Endodermal cell (in vitro differentiated cells): ENCODE measurements at regions not wholly inside any gene's neighbourhood (a gene's known extent, or its start where the extent isn't known, plus 50 kb on each side); places are given as distances from the start of the nearest gene placed in this dataset.

Experiments used
- DNase-seq: peaks from one replicate; pipeline ENCODE4 v3.0.0-alpha.2; 2017
- H3K27ac ChIP-seq: 2 replicates; pipeline ENCODE4 v1.5.1; 2013; ENCODE audit warnings: mild to moderate bottlenecking, low read depth, low read length, moderate library complexity
- H3K27me3 ChIP-seq: 2 replicates; pipeline ENCODE4 v1.6.1; 2013; ENCODE audit warnings: mild to moderate bottlenecking, low read length, moderate library complexity; ENCODE audit not compliant: insufficient read depth, control insufficient read depth, poor library complexity, severe bottlenecking
- H3K36me3 ChIP-seq: 2 replicates; pipeline ENCODE4 v1.7.0; 2013; ENCODE audit warnings: mild to moderate bottlenecking, low read length, moderate library complexity; ENCODE audit not compliant: control insufficient read depth, insufficient read depth
- H3K4me1 ChIP-seq: one replicate; pipeline ENCODE4 v1.7.0; 2013; ENCODE audit warnings: low read length; ENCODE audit not compliant: control insufficient read depth, insufficient read depth
- H3K4me3 ChIP-seq: 2 replicates; pipeline ENCODE4 v1.5.1; 2013; ENCODE audit warnings: mild to moderate bottlenecking, low read length, moderate library complexity
- H3K9ac ChIP-seq: 2 replicates; pipeline ENCODE4 v1.6.1; 2013; ENCODE audit warnings: mild to moderate bottlenecking, low read length, moderate library complexity; ENCODE audit not compliant: poor library complexity, severe bottlenecking; ENCODE audit errors: extremely low read depth
- H3K9me3 ChIP-seq: 2 replicates; pipeline ENCODE4 v1.6.1; 2013; ENCODE audit warnings: mild to moderate bottlenecking, low read length, moderate library complexity; ENCODE audit not compliant: control insufficient read depth
- H3K27ac Mint-ChIP-seq: 2 replicates; pipeline ENCODE4 v1.8.0; 2020; ENCODE audit warnings: mixed read lengths
- H3K27me3 Mint-ChIP-seq: 2 replicates; pipeline ENCODE4 v1.8.0; 2021; ENCODE audit warnings: mild to moderate bottlenecking, mixed read lengths; ENCODE audit not compliant: insufficient read depth
- H3K36me3 Mint-ChIP-seq: 2 replicates; pipeline ENCODE4 v1.8.0; 2020; ENCODE audit warnings: low read depth, mixed read lengths
- H3K4me1 Mint-ChIP-seq: 2 replicates; pipeline ENCODE4 v1.8.0; 2020; ENCODE audit warnings: mixed read lengths
- H3K4me3 Mint-ChIP-seq: 2 replicates; pipeline ENCODE4 v1.8.0; 2020; ENCODE audit warnings: mild to moderate bottlenecking, moderate library complexity, mixed read lengths
- H3K9me3 Mint-ChIP-seq: 2 replicates; pipeline ENCODE4 v1.8.0; 2020; ENCODE audit warnings: mild to moderate bottlenecking, mixed read lengths
- WGBS, 2 experiments: methylation state at CpG; one replicate each; pipeline versions ENCODE4 v1.1.5 to v1.1.7; 2013; ENCODE audit warnings: missing lambda C conversion rate in 2 of 2, mixed read lengths in 1 of 2; ENCODE audit not compliant: insufficient coverage in 1 of 2, insufficient read length in 1 of 2; 5-methylcytosine and 5-hydroxymethylcytosine counted together
- TF ChIP-seq, protein P1 (sequence below): fragments of 200-600 bp; sonication (generic); conservative IDR thresholded peaks from 2 replicates; pipeline ENCODE4 v1.5.0; 2021; ENCODE audit warnings: antibody characterized with exemption, mild to moderate bottlenecking

DNA sequence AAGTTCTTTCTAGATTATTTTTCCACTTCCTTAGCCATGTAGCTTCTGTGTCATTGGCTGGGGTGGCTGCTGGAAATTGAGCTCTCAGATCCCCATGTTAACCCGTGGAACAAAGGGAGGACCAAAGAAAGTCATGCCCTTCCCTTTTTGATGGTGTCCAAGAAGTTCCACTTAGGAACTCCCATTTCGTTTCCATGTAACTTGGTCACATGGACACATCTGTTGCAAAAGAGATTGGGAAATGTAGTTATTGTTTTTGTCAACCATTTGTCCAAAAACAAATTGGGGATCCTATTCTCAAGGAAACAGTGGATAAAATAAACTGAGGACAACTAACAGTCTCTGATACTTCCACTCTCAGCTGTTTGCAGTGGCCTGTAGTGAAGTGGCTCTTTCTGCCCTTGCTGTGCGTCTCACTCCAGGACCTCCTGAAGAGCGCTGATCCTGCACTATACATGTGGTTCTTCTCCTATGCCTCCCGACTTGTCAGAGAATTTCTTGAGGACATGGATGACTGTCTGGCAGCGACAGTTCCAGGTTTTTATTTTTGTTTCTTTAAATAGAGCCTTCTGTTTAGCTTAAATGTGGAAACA, 125.3 kb upstream of the LNX1 start:
- Histone ChIP-seq H3K36me3 (no peaks in the 10 kb centered on the region), H3K9me3 (no peaks in the 10 kb centered on the region), H3K27ac (no peak overlapping the region), H3K4me3 (no peak overlapping the region), H3K4me1 (peaks cover 3% of the 10 kb centered on the region), H3K27me3 (peaks cover 39% of the 10 kb centered on the region), H3K9ac (no peak overlapping the region)
- Mint-ChIP-seq H3K4me3 (no peak overlapping the region), H3K9me3 (no peaks in the 10 kb centered on the region), H3K27ac (no peak overlapping the region), H3K27me3 (peaks cover 39% of the 10 kb centered on the region), H3K4me1 (peaks cover 18% of the 10 kb centered on the region), H3K36me3 (no peaks in the 10 kb centered on the region)
- DNase-seq: no peak
- TF ChIP-seq, protein P1, sequence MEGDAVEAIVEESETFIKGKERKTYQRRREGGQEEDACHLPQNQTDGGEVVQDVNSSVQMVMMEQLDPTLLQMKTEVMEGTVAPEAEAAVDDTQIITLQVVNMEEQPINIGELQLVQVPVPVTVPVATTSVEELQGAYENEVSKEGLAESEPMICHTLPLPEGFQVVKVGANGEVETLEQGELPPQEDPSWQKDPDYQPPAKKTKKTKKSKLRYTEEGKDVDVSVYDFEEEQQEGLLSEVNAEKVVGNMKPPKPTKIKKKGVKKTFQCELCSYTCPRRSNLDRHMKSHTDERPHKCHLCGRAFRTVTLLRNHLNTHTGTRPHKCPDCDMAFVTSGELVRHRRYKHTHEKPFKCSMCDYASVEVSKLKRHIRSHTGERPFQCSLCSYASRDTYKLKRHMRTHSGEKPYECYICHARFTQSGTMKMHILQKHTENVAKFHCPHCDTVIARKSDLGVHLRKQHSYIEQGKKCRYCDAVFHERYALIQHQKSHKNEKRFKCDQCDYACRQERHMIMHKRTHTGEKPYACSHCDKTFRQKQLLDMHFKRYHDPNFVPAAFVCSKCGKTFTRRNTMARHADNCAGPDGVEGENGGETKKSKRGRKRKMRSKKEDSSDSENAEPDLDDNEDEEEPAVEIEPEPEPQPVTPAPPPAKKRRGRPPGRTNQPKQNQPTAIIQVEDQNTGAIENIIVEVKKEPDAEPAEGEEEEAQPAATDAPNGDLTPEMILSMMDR: no peak
- WGBS, 2 experiments: 90 to 100% methylated on average over 5 to 6 of the region's 6 CpGs

DNA sequence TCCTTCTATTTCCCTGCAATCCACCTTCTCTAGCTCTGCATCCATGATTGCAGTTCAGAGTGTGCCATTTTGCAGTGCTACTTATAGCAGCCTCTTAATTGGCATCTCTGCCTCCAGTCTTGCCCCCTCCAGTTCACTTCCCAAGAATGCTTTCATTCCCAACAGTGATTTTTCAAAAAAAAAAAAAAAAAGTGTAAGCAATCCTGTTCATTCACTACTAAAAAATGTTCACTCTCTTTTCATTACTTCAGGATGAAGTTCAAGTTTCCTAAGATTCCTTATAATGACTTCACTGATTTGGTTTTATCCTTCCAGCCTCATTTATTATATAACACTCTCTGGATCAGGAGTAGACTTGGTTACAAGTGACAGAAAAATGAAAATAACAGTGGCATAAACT, 124.7 kb upstream of the LNX1 start:
- no peak overlapping the region for H3K4me3 ChIP-seq
- H3K27me3 Mint-ChIP-seq: peaks cover 35% of the 10 kb centered on the region
- TF ChIP-seq, protein P1: no peak
- no peaks in the 10 kb centered on the region for H3K9me3 ChIP-seq
- H3K4me1 ChIP-seq: peaks cover 3% of the 10 kb centered on the region
- no peak overlapping the region for H3K4me3 Mint-ChIP-seq
- H3K27ac ChIP-seq: no peak overlapping the region
- peaks cover 18% of the 10 kb centered on the region for H3K4me1 Mint-ChIP-seq
- no peak overlapping the region for H3K9ac ChIP-seq
- H3K36me3 Mint-ChIP-seq: no peaks in the 10 kb centered on the region
- no peak for DNase-seq
- no peak overlapping the region for H3K27ac Mint-ChIP-seq
- no peaks in the 10 kb centered on the region for H3K36me3 ChIP-seq
- H3K27me3 ChIP-seq: peaks cover 36% of the 10 kb centered on the region
- H3K9me3 Mint-ChIP-seq: no peaks in the 10 kb centered on the region

DNA sequence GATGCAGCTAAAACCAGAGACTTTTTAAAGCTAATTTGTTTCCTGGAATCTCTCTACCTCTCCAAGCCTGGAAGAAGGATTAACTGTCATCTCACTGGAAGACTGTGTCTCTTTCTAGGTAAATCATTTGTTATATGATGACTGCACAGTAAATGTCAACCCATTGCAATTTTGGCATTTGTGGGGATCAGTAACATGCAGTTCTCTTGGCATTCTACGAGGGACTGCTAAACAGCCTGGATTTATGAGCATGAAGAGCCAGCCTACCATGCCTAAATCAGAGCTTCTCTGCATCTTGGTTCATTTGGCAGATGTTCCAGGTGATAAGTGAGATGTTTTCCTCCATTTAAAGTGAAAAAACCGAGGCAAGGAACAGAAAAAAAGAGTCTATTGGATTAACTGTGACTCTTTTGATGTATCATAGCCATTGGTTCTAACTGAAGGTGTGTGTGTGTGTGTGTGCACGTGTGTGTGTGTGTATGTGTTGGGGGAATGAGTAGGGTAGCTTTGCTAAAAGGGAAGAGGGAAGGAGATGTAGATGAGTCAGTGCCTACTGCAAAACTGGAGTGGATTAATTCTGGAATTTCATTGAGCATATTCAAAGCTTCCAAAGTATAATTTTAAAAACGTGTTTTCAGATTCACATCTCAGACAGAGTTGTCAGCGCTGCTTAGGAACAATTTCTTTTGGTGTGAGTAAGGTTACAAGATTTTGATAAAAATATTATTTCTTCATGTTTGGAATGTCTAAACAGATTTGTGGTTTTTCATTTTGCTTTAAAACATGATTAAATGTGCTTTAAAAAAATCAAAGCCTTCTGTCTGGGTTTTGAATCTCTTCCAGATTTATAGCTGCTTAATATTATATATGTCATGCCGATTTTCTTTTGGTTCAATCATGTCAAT, 123.2 kb upstream of the LNX1 start:
- no peak for DNase-seq
- Mint-ChIP-seq H3K9me3 (no peaks in the 10 kb centered on the region), H3K4me1 (peaks cover 11% of the 10 kb centered on the region), H3K27ac (no peak overlapping the region), H3K27me3 (peaks cover 23% of the 10 kb centered on the region), H3K36me3 (no peaks in the 10 kb centered on the region), H3K4me3 (no peak overlapping the region)
- Histone ChIP-seq H3K9me3 (no peaks in the 10 kb centered on the region), H3K27me3 (peaks cover 28% of the 10 kb centered on the region), H3K4me1 (no peaks in the 10 kb centered on the region), H3K9ac (no peak overlapping the region), H3K27ac (no peak overlapping the region), H3K4me3 (no peak overlapping the region), H3K36me3 (no peaks in the 10 kb centered on the region)
- TF ChIP-seq, protein P1: no peak
- WGBS, 2 experiments: 88 to 93% methylated on average over 3 to 6 of the region's 6 CpGs
